ENCODE measurements at regions not wholly inside any gene's neighbourhood (a gene's known extent, or its start where the extent isn't known, plus 50 kb on each side); places are given as distances from the start of the nearest gene placed in this dataset.
"Not testable (repeated sequence)": the region's sequence is repeated elsewhere in the genome, so short reads cannot be mapped to it uniquely, and the experiment has no call there.

GRCh38 chr14:80286744-80287143 lies 75.4 kb upstream of the DIO2 start:
- not testable (repeated sequence) for DNase-seq

- no peak for DNase-seq
Measured at GRCh38 chr14:80278293-80279023, 67.2 kb upstream of the DIO2 start.

GRCh38 chr14:80275208-80275850 lies 64.0 kb upstream of the DIO2 start:
- no peak for DNase-seq

GRCh38 chr14:80274310-80274709 lies 63.0 kb upstream of the DIO2 start:
- not testable (repeated sequence) for DNase-seq

- DNase-seq = no peak
Measured at GRCh38 chr14:80271389-80271788, 60.1 kb upstream of the DIO2 start.

GRCh38 chr14:80269353-80269925 lies 58.1 kb upstream of the DIO2 start:
- no peak for DNase-seq

- DNase-seq = no peak
Measured at GRCh38 chr14:80266930-80267329, 55.6 kb upstream of the DIO2 start.

- DNase-seq = no peak
Measured at GRCh38 chr14:80264702-80265101, 53.4 kb upstream of the DIO2 start.

All from NCI-H1105 (cell line).